Upper lobe of left lung (tissue), 6 donors: ENCODE measurements at regions not wholly inside any gene's neighbourhood (a gene's known extent, or its start where the extent isn't known, plus 50 kb on each side); places are given as distances from the start of the nearest gene placed in this dataset.
A peak's percentile ranks its signal among the peaks of the same experiment; 100 is the strongest.

ENCODE experiments used
- ATAC-seq, 2 donors: fragments of 200-7000 bp; cut with Tn5 transposase; one replicate each; pipeline ENCODE4 v1.9.1; 2022; ENCODE audit warnings: mild to moderate bottlenecking in 2 of 2, moderate library complexity in 2 of 2; ENCODE audit not compliant: low FRiP score in 2 of 2
- DNase-seq, 2 donors: peaks; one replicate each; pipeline ENCODE4 v3.0.0-alpha.2; 2019 to 2020
- H3K27ac ChIP-seq, 4 donors: fragments of 200-600 bp; sonication (generic); one replicate each; pipeline ENCODE4 v1.5.1; 2016 to 2019
- H3K27me3 ChIP-seq, 4 donors: fragments of 200-600 bp; sonication (generic); one replicate each; pipeline ENCODE4 v1.5.1; 2017 to 2019
- H3K36me3 ChIP-seq, 4 donors: fragments of 200-600 bp; sonication (generic); one replicate each; pipeline ENCODE4 v1.5.1; 2016 to 2019
- H3K4me1 ChIP-seq, 4 donors: fragments of 200-600 bp; sonication (generic); one replicate each; pipeline ENCODE4 v1.5.1; 2018 to 2019
- H3K4me3 ChIP-seq, 4 donors: fragments of 200-600 bp; sonication (generic); one replicate each; pipeline ENCODE4 v1.5.1; 2017 to 2019; ENCODE audit warnings: mild to moderate bottlenecking in 2 of 4, moderate library complexity in 1 of 4
- H3K9me3 ChIP-seq, 4 donors: fragments of 200-600 bp; sonication (generic); one replicate each; pipeline ENCODE4 v1.5.1; 2018 to 2019
- CTCF ChIP-seq, 6 experiments: fragments of 450-650 bp in 4 of 6; fragments of 200-600 bp in 2 of 6; sonication (generic) in 2 of 6; IDR thresholded peaks; one replicate each; pipeline ENCODE4 v1.5.1; 2016 to 2019; ENCODE audit warnings: antibody characterized with exemption in 6 of 6
- EP300 ChIP-seq, 4 donors: sonication (generic); formaldehyde crosslinking; IDR thresholded peaks; one replicate each; pipeline ENCODE4 v1.5.1; 2017; ENCODE audit warnings: antibody characterized with exemption in 4 of 4, control low read depth in 2 of 4
- POLR2A ChIP-seq, 4 donors: fragments of 450-650 bp; IDR thresholded peaks; one replicate each; pipeline ENCODE4 v1.5.1; 2016 to 2017; ENCODE audit warnings: antibody characterized with exemption in 4 of 4, mild to moderate bottlenecking in 2 of 4
- POLR2AphosphoS5 ChIP-seq, 2 donors: sonication (generic); formaldehyde crosslinking; IDR thresholded peaks; one replicate each; pipeline ENCODE4 v1.5.1; 2017; ENCODE audit warnings: antibody characterized with exemption in 2 of 2
- WGBS, 2 donors: methylation state at CpG; one replicate each; pipeline ENCODE4 v1.1.5; 2017 to 2018; 5-methylcytosine and 5-hydroxymethylcytosine counted together
- donor health status: DM: no; HTN: no; CAD: no; lungs with moderate emphysema.
- donor health status: DM: no; HTN: yes; CAD: no; lungs with severe emphysema.

- no peak for TF ChIP-seq CTCF (IDR thresholded peaks at IDR 0.05)
- no peak for TF ChIP-seq POLR2AphosphoS5 (IDR thresholded peaks at IDR 0.05)
- TF ChIP-seq EP300 (IDR thresholded peaks at IDR 0.05) = no peak
- TF ChIP-seq POLR2A (IDR thresholded peaks at IDR 0.05) = no peak
- Histone ChIP-seq H3K27me3 (no peaks in the 10 kb centered on the region), H3K9me3 (peaks cover 0 to 2% (median 0%) of the 10 kb centered on the region in 4 donors), H3K4me1 (no peaks in the 10 kb centered on the region), H3K4me3 (no peak overlapping the region), H3K27ac (no peak overlapping the region), H3K36me3 (no peaks in the 10 kb centered on the region)
- WGBS, 2 donors = 91% methylated on average over 5 of the region's 5 CpGs
- DNase-seq (no peak), ATAC-seq (no peak)
Observed at GRCh38 chr2:239793086-239793485, 232.1 kb downstream of the NDUFA10 start.

GRCh38 chr2:239792405-239793084 lies 232.6 kb downstream of the NDUFA10 start:
- DNase-seq (peak in 1 of 2 donors; percentile 15), ATAC-seq (no peak)
- Histone ChIP-seq H3K27me3 (no peaks in the 10 kb centered on the region), H3K4me1 (no peaks in the 10 kb centered on the region), H3K27ac (no peak overlapping the region), H3K9me3 (peaks cover 0 to 2% (median 0%) of the 10 kb centered on the region in 4 donors), H3K4me3 (no peak overlapping the region), H3K36me3 (no peaks in the 10 kb centered on the region)
- TF ChIP-seq CTCF (IDR thresholded peaks at IDR 0.05) (no peak), POLR2AphosphoS5 (IDR thresholded peaks at IDR 0.05) (no peak)
- WGBS, 2 donors = 91 to 95% methylated on average over 15 to 18 of the region's 18 CpGs

GRCh38 chr2:239791526-239792404 lies 233.4 kb downstream of the NDUFA10 start:
- Histone ChIP-seq H3K27ac (no peak overlapping the region), H3K4me1 (no peaks in the 10 kb centered on the region), H3K4me3 (no peak overlapping the region), H3K9me3 (peaks cover 0 to 2% (median 0%) of the 10 kb centered on the region in 4 donors), H3K27me3 (no peaks in the 10 kb centered on the region), H3K36me3 (no peaks in the 10 kb centered on the region)
- TF ChIP-seq POLR2AphosphoS5 (IDR thresholded peaks at IDR 0.05) (no peak), CTCF (IDR thresholded peaks at IDR 0.05) (no peak), EP300 (IDR thresholded peaks at IDR 0.05) (no peak), POLR2A (IDR thresholded peaks at IDR 0.05) (no peak)
- DNase-seq (peak; percentile 14 to 36), ATAC-seq (no peak)
- 81 to 85% methylated on average over 17 to 22 of the region's 22 CpGs for WGBS, 2 donors

GRCh38 chr2:239790721-239791120 lies 234.4 kb downstream of the NDUFA10 start:
- peak in 1 of 2 donors; percentile 17 for DNase-seq
- ATAC-seq = no peak
- Histone ChIP-seq H3K36me3 (no peaks in the 10 kb centered on the region), H3K27me3 (no peaks in the 10 kb centered on the region), H3K4me1 (no peaks in the 10 kb centered on the region), H3K4me3 (no peak overlapping the region), H3K9me3 (peaks cover 0 to 6% (median 0%) of the 10 kb centered on the region in 4 donors), H3K27ac (no peak overlapping the region)
- 43 to 87% methylated on average over 9 of the region's 9 CpGs for WGBS, 2 donors
- no peak for TF ChIP-seq CTCF (IDR thresholded peaks at IDR 0.05)
- no peak for TF ChIP-seq EP300 (IDR thresholded peaks at IDR 0.05)
- TF ChIP-seq POLR2AphosphoS5 (IDR thresholded peaks at IDR 0.05) = no peak
- no peak for TF ChIP-seq POLR2A (IDR thresholded peaks at IDR 0.05)
